Activated T-cell treated with anti-CD3 and anti-CD28 coated beads, Interleukin-2, amount 50 U/mL, for 4 hours (primary cell): ENCODE measurements at regions not wholly inside any gene's neighbourhood (a gene's known extent, or its start where the extent isn't known, plus 50 kb on each side); places are given as distances from the start of the nearest gene placed in this dataset.

Experiments used
- ATAC-seq, 2 donors: fragments of 200-7000 bp; cut with Tn5 transposase; one replicate each; pipeline ENCODE4 v1.10.0; 2021
- DNase-seq: peaks from one replicate; pipeline ENCODE4 v3.0.0-alpha.2; 2020
- H3K27me3 Mint-ChIP-seq: one replicate; pipeline ENCODE4 v1.8.0; 2021; ENCODE audit warnings: low read depth, mixed read lengths
- H3K36me3 Mint-ChIP-seq: one replicate; pipeline ENCODE4 v1.8.0; 2022; ENCODE audit warnings: mixed read lengths; ENCODE audit not compliant: insufficient read depth
- H3K4me1 Mint-ChIP-seq: one replicate; pipeline ENCODE4 v1.8.0; 2021; ENCODE audit warnings: low read depth, mixed read lengths
- H3K4me3 Mint-ChIP-seq: one replicate; pipeline ENCODE4 v1.8.0; 2021; ENCODE audit warnings: mild to moderate bottlenecking, moderate library complexity, mixed read lengths
- H3K9me3 Mint-ChIP-seq: one replicate; pipeline ENCODE4 v1.8.0; 2021; ENCODE audit warnings: mixed read lengths

DNA sequence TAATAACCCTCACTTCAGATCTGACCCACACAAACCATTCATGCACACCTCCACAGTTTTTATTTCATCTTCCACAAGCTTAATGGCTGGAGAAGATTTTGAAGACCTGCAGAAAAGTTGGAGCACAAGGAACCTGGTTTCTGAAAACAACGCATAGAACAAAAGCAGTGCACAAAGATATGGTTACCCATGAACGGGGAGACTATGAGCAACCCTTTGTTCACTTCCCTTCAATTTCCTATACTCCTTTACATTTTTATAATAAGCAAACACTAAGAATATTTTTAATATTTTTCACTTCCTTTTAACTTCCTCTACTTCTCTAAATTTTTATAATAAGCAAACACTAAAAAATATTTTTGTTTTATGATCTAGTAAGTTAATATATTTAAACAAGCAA, 103.5 kb upstream of the UBE2E2 start:
- H3K27me3 Mint-ChIP-seq = no peaks in the 10 kb centered on the region
- H3K4me3 Mint-ChIP-seq = no peak overlapping the region
- peaks cover 4% of the 10 kb centered on the region for H3K9me3 Mint-ChIP-seq
- no peak for DNase-seq
- H3K4me1 Mint-ChIP-seq = no peaks in the 10 kb centered on the region
- H3K36me3 Mint-ChIP-seq = no peaks in the 10 kb centered on the region
- ATAC-seq = no peak

DNA sequence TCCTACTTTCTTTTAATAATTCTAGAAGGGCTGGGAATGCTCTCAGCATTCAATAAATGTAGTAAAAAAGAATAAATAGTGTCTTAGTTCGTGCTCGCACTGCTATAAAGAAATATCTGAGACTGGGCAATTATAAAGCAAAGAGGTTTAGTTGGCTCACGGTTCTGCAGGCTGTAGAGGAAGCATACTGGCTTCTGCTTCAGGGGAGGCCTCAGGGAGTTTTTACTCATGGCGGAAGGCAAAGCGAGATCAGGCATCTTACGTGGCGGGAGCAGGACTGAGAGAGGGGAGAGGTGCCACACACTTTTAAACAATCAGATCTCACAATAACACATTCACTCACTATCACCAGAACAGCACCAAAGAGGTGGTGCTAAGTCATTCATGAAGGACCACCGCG, 103.0 kb upstream of the UBE2E2 start:
- DNase-seq (no peak), ATAC-seq (no peak)
- no peaks in the 10 kb centered on the region for H3K36me3 Mint-ChIP-seq
- H3K27me3 Mint-ChIP-seq = no peaks in the 10 kb centered on the region
- H3K4me1 Mint-ChIP-seq = no peaks in the 10 kb centered on the region
- H3K4me3 Mint-ChIP-seq = no peak overlapping the region
- H3K9me3 Mint-ChIP-seq = peaks cover 4% of the 10 kb centered on the region

DNA sequence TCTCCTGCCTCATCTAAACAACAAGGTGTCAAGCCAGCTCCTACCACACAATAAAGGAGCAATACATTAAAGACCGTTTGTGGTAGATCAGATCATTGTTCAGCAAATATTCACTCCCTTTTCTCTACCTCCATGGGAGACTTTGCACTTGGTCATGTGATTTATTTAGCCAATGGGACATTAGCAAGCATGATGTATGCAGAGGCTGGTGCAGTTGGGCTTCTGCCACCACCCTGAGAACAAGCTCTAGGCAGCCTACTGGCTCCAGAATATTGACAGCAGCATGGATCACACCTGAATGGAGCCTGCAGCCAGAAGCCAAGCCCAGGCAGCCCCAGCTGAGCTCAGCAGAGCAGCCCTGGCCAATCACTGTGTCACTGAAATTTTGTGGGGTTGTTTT, 99.4 kb upstream of the UBE2E2 start:
- peaks cover 4% of the 10 kb centered on the region for H3K9me3 Mint-ChIP-seq
- H3K4me3 Mint-ChIP-seq = no peak overlapping the region

DNA sequence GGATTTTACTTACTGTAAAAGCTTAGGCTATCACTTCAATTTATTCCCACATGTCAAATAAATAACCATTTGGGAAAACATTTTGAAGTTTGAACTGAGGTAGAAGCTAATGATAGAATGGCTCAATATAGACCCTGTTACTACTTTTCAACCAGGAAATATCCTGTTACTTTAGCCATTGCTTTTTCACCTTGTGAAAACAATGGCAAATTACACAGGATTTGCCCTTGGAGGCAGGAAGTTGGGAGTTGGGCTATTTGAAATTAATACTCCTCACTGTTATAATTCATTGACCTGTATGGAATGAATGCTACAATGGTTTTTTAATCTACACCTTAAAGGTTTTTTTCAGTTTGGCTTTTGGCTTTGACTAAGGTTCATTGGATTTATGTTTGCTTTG, 98.1 kb upstream of the UBE2E2 start:
- no peak for DNase-seq
- Mint-ChIP-seq H3K36me3 (no peaks in the 10 kb centered on the region), H3K4me3 (no peak overlapping the region), H3K27me3 (no peaks in the 10 kb centered on the region), H3K9me3 (peaks cover 4% of the 10 kb centered on the region), H3K4me1 (no peaks in the 10 kb centered on the region)
- no peak for ATAC-seq

More for the DNA sequence above, 99.4 kb upstream of the UBE2E2 start:
- ATAC-seq = no peak
- H3K4me1 Mint-ChIP-seq = no peaks in the 10 kb centered on the region
- no peaks in the 10 kb centered on the region for H3K36me3 Mint-ChIP-seq
- no peaks in the 10 kb centered on the region for H3K27me3 Mint-ChIP-seq
- no peak for DNase-seq

GRCh38 chr3:23106666-23107065, 96.5 kb upstream of the UBE2E2 start:
- H3K4me1 Mint-ChIP-seq = no peaks in the 10 kb centered on the region
- H3K27me3 Mint-ChIP-seq = no peaks in the 10 kb centered on the region
- no peaks in the 10 kb centered on the region for H3K36me3 Mint-ChIP-seq
- H3K4me3 Mint-ChIP-seq = no peak overlapping the region
- ATAC-seq (no peak), DNase-seq (no peak)
- peaks cover 4% of the 10 kb centered on the region for H3K9me3 Mint-ChIP-seq

DNA sequence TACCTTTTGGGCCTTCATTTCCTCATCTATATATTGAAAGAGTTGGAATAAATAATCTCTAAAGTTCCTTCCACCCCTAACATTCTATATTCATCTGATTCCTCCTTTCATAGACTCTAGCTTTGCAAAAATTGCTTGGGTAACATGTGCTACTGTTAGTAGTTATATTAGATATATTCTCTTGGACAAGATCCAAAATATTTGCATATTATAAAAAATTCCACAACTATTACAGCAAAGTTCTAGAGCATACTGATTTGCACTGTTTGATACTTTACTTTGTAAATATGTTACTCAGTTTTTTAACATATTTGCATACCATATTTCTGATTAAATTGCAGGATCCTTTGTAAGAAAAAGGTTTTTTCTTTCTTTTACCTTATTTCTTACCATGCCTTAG, 95.9 kb upstream of the UBE2E2 start:
- no peaks in the 10 kb centered on the region for H3K36me3 Mint-ChIP-seq
- H3K4me1 Mint-ChIP-seq = no peaks in the 10 kb centered on the region
- ATAC-seq = no peak
- H3K9me3 Mint-ChIP-seq = peaks cover 4% of the 10 kb centered on the region
- H3K27me3 Mint-ChIP-seq = no peaks in the 10 kb centered on the region
- no peak for DNase-seq
- no peak overlapping the region for H3K4me3 Mint-ChIP-seq

DNA sequence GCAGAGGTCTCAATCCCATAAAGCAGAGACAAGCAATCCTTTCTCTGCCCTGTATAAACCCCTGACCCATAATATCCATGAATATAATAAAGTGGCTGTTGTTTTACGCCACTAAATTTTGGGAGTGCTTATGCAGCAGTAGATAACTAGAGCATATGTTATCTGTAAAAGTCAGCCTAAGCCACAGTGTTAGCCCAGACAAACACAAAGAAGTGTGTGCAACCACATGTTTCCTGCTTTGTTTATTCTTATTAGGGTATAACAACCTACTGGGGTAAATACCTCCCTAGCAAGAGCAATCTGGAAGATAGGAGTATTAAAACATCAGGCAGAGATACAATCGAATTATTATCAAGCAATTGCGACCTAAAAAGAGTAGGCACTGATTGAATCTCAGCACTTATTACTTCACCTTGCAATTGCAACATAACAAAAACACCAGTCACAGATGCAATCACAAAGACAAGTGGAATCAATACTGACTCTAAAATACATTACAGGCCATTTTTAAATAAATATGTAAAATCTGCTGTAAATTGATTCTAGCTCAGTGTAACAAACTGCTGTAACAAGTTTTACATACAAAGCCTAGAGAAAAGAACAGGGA, 94.6 kb upstream of the UBE2E2 start:
- H3K27me3 Mint-ChIP-seq = no peaks in the 10 kb centered on the region
- no peaks in the 10 kb centered on the region for H3K36me3 Mint-ChIP-seq
- H3K9me3 Mint-ChIP-seq = peaks cover 3% of the 10 kb centered on the region
- no peak overlapping the region for H3K4me3 Mint-ChIP-seq
- no peaks in the 10 kb centered on the region for H3K4me1 Mint-ChIP-seq
- ATAC-seq (no peak), DNase-seq (no peak)

DNA sequence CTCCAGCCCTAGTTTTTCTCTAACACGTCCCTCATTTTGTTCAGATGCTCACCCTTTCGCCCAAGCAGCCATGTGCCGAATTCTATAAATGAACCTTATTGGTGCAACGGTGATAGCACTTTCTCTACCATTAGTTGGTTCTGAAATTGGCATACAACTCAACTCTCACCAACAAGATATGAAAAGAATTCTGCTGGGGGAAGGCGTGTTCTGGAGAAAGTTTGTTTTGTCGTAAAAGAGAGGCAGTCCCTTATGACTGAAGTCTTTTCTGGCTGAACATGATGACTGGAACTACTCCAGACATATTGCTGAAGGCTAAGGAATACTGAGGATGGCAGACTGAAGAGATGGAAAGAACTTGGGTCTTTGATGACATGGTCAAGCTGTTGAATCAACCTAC, 91.8 kb upstream of the UBE2E2 start:
- ATAC-seq = no peak
- no peaks in the 10 kb centered on the region for H3K27me3 Mint-ChIP-seq
- peaks cover 11% of the 10 kb centered on the region for H3K4me1 Mint-ChIP-seq

GRCh38 chr3:23111797-23112196, 91.3 kb upstream of the UBE2E2 start:
- DNase-seq = no peak
- ATAC-seq = no peak
- Mint-ChIP-seq H3K4me1 (peaks cover 11% of the 10 kb centered on the region), H3K36me3 (no peaks in the 10 kb centered on the region), H3K27me3 (no peaks in the 10 kb centered on the region), H3K9me3 (no peaks in the 10 kb centered on the region), H3K4me3 (no peak overlapping the region)

More for the DNA sequence above, 91.8 kb upstream of the UBE2E2 start:
- H3K9me3 Mint-ChIP-seq = no peaks in the 10 kb centered on the region
- H3K4me3 Mint-ChIP-seq = no peak overlapping the region
- no peak for DNase-seq
- H3K36me3 Mint-ChIP-seq = no peaks in the 10 kb centered on the region

- Mint-ChIP-seq H3K9me3 (no peaks in the 10 kb centered on the region), H3K4me3 (no peak overlapping the region), H3K36me3 (no peaks in the 10 kb centered on the region), H3K27me3 (no peaks in the 10 kb centered on the region), H3K4me1 (peaks cover 11% of the 10 kb centered on the region)
- DNase-seq = no peak
- no peak for ATAC-seq
These were observed 90.6 kb upstream of the UBE2E2 start for GRCh38 chr3:23112491-23112890.

DNA sequence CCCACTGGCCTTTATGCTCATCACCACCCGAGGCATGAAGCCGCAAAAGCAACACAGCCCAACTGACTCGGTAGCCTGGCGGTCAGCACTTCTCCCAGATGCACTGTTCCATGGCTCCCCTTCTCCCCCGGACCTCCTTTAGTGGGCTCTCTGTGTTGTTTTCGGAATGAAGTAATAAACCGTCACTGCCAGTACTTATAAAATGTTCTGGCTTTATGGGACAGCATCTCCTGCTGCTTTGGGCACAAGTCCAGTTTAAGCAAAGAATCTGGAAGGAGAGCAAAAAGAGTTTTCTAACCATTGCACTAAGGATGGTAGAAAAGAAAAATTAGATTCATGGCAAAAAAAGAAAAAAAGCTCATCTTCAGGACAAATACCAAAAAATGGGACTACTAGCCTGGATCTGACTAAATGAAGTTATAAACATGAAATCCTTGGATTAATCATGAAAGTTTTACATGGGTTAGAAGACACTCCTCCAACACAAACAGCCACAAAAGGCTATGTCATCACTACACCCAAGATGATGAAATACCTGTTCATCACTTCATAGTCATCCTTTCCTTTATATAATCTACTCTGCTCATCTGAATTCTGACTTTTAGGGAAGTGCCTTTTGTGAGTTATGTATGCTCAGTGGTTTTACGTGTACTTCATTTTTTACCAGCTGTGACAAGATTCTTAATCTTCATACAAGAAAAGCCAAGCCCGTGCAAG, 89.5 kb upstream of the UBE2E2 start:
- no peaks in the 10 kb centered on the region for H3K36me3 Mint-ChIP-seq
- ATAC-seq (no peak), DNase-seq (no peak)
- no peaks in the 10 kb centered on the region for H3K9me3 Mint-ChIP-seq
- no peak overlapping the region for H3K4me3 Mint-ChIP-seq
- no peaks in the 10 kb centered on the region for H3K27me3 Mint-ChIP-seq
- peaks cover 11% of the 10 kb centered on the region for H3K4me1 Mint-ChIP-seq

GRCh38 chr3:23114432-23114831, 88.7 kb upstream of the UBE2E2 start:
- H3K4me3 Mint-ChIP-seq = no peak overlapping the region
- no peaks in the 10 kb centered on the region for H3K9me3 Mint-ChIP-seq

GRCh38 chr3:23115171-23115877, 87.8 kb upstream of the UBE2E2 start:
- Mint-ChIP-seq H3K36me3 (no peaks in the 10 kb centered on the region), H3K9me3 (no peaks in the 10 kb centered on the region), H3K4me3 (no peak overlapping the region), H3K4me1 (peaks cover 11% of the 10 kb centered on the region), H3K27me3 (no peaks in the 10 kb centered on the region)
- DNase-seq = no peak
- no peak for ATAC-seq

More at GRCh38 chr3:23114432-23114831, 88.7 kb upstream of the UBE2E2 start:
- no peak for DNase-seq
- no peak for ATAC-seq
- no peaks in the 10 kb centered on the region for H3K36me3 Mint-ChIP-seq
- no peaks in the 10 kb centered on the region for H3K27me3 Mint-ChIP-seq
- H3K4me1 Mint-ChIP-seq = peaks cover 11% of the 10 kb centered on the region

DNA sequence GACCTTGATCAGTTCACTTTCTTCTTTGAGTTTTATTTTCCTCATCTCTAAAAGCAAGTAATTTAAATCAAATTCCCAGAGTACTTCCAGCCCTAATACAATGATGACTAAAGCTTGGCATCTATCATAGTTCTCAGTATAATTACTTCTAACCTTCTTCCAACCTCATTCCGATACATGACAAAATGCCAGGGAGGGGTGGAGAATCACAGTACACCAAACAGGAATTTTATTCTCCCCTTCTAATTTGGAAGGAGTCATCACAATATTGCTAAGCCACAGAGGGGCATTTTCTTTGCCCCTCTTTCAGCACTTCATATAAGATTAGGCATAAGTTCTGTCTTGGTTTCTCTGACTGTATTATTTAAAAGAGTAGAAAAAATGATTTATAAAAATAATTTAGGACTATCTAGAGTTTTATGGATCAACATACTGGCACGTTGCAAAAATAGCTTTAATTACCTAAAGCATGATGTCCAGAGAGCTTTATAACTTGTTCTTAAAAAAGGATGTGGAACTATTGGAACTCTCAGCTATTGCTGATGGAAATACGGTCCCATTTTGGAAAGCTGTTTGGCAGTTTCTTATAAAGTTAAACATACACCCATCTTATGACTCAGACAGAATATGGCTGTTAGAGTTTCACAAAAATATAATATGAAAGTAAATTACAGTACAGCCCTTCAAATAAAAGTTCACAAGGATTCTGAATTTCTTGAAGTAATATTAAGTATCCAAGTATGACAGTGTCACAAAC, 86.9 kb upstream of the UBE2E2 start:
- DNase-seq = no peak
- no peak for ATAC-seq
- Mint-ChIP-seq H3K9me3 (no peaks in the 10 kb centered on the region), H3K36me3 (no peaks in the 10 kb centered on the region), H3K4me1 (peaks cover 11% of the 10 kb centered on the region), H3K27me3 (no peaks in the 10 kb centered on the region), H3K4me3 (no peak overlapping the region)
